22Rv1 (cell line): ENCODE measurements at regions not wholly inside any gene's neighbourhood (a gene's known extent, or its start where the extent isn't known, plus 50 kb on each side); places are given as distances from the start of the nearest gene placed in this dataset.

Experiments used
- ZFX ChIP-seq: fragments of 450-650 bp; IDR thresholded peaks from 2 replicates; pipeline ENCODE4 v1.6.1; 2017; ENCODE audit warnings: antibody characterized with exemption, borderline replicate concordance
- TF ChIP-seq, protein P1 (sequence below): fragments of 450-650 bp; IDR thresholded peaks from 2 replicates; pipeline ENCODE4 v1.5.1; 2017; ENCODE audit warnings: mild to moderate bottlenecking

DNA sequence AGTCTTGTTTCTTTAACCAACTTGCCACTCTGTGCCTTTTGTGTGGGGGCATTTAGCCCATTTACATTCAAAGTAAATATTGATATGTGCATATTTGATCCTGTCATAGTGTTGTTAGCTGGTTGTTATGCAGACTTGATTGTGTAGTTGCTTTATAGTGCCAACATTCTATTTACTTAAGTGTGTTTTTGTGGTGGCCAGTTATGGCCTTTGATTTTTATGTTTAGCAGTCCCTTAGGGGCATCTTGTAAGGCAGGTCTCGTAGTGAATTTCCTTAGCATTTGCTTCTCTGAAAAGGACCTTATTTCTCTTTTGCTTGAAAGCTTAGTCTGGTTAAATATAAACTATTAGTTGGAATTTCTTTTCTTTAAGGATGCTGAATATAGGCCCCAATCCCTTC lies 282.8 kb upstream of the NECTIN3 start:
- TF ChIP-seq, protein P1, sequence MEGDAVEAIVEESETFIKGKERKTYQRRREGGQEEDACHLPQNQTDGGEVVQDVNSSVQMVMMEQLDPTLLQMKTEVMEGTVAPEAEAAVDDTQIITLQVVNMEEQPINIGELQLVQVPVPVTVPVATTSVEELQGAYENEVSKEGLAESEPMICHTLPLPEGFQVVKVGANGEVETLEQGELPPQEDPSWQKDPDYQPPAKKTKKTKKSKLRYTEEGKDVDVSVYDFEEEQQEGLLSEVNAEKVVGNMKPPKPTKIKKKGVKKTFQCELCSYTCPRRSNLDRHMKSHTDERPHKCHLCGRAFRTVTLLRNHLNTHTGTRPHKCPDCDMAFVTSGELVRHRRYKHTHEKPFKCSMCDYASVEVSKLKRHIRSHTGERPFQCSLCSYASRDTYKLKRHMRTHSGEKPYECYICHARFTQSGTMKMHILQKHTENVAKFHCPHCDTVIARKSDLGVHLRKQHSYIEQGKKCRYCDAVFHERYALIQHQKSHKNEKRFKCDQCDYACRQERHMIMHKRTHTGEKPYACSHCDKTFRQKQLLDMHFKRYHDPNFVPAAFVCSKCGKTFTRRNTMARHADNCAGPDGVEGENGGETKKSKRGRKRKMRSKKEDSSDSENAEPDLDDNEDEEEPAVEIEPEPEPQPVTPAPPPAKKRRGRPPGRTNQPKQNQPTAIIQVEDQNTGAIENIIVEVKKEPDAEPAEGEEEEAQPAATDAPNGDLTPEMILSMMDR: no peak
- no peak for TF ChIP-seq ZFX
